Endothelial cell of umbilical vein (primary cell): ENCODE measurements at regions not wholly inside any gene's neighbourhood (a gene's known extent, or its start where the extent isn't known, plus 50 kb on each side); places are given as distances from the start of the nearest gene placed in this dataset.

Experiments
- BruUV-seq: library from RNA; stranded (reverse); fragments of 400-500 nt; replicated peaks from 2 replicates; lab custom pipeline; 2021; lab: Mats Ljungman, UMichigan
- CTCF ChIA-PET: fragments of 300-600, 350-600 bp; sonication (Branson Sonifier 250); formaldehyde crosslinking; loops from one replicate; lab custom pipeline; 2021; ENCODE audit warnings: antibody characterized with exemption, inconsistent platforms; lab: Charles Lee
- POLR2A ChIA-PET: fragments of 300-600, 350-600 bp; sonication (Branson Sonifier 250); formaldehyde crosslinking; loops from one replicate; lab custom pipeline; 2021; ENCODE audit warnings: antibody characterized with exemption, inconsistent platforms; lab: Charles Lee
- DNase-seq: peaks from one replicate; pipeline ENCODE4 v3.0.0-alpha.2; 2011; ENCODE audit warnings: low read depth, low spot score
- FAIRE-seq: peaks from 2 replicates; lab custom pipeline; 2011; peaks lifted over from hg19 to GRCh38; lab: Jason Lieb, UNC
- H2AFZ ChIP-seq: 2 replicates; pipeline ENCODE4 v1.6.0; 2012; ENCODE audit warnings: low read depth, low read length, control low read depth, inconsistent platforms
- H3K27ac ChIP-seq: 2 replicates; pipeline ENCODE4 v1.5.1; 2011; ENCODE audit warnings: low read depth, mild to moderate bottlenecking, control low read depth, low read length, moderate library complexity; ENCODE audit not compliant: insufficient read depth
- H3K27me3 ChIP-seq, 2 experiments: 2 replicates each; pipeline versions ENCODE4 v1.6.0 to v1.6.1; 2011; ENCODE audit warnings: low read length in 2 of 2, mixed read lengths in 1 of 2; ENCODE audit not compliant: control insufficient read depth in 2 of 2, insufficient read depth in 2 of 2
- H3K36me3 ChIP-seq, 2 experiments: 2 replicates in 1 of 2; 3 replicates in 1 of 2; pipeline ENCODE4 v1.5.1; 2011; ENCODE audit warnings: low read length in 2 of 2, mild to moderate bottlenecking in 1 of 2, moderate library complexity in 1 of 2; ENCODE audit not compliant: control insufficient read depth in 2 of 2, insufficient read depth in 2 of 2; ENCODE audit errors: extremely low read depth in 1 of 2
- H3K4me1 ChIP-seq: 3 replicates; pipeline ENCODE4 v1.5.1; 2011; ENCODE audit warnings: mild to moderate bottlenecking, low read length; ENCODE audit not compliant: control insufficient read depth, insufficient read depth; ENCODE audit errors: extremely low read depth
- H3K4me2 ChIP-seq: 2 replicates; pipeline ENCODE4 v1.6.1; 2011; ENCODE audit warnings: low read length, control low read depth, mixed read lengths; ENCODE audit not compliant: insufficient read depth
- H3K4me3 ChIP-seq, 3 experiments: fragments of 200-600 bp in 1 of 3; sonication (generic), shearing (Covaris generic) in 1 of 3; replicated peaks in 1 of 3; 2 replicates each; pipeline ENCODE4 v1.5.1; 2011 to 2016; ENCODE audit warnings: control low read depth in 3 of 3, low read length in 3 of 3, mild to moderate bottlenecking in 2 of 3, inconsistent platforms in 1 of 3, low read depth in 1 of 3, moderate library complexity in 1 of 3; ENCODE audit not compliant: insufficient read depth in 1 of 3
- H3K79me2 ChIP-seq: 2 replicates; pipeline ENCODE4 v1.6.0; 2012; ENCODE audit warnings: low read length, inconsistent platforms; ENCODE audit not compliant: control insufficient read depth, insufficient read depth
- H3K9ac ChIP-seq: replicated peaks from 2 replicates; pipeline ENCODE3; 2011; ENCODE audit warnings: low read length, control low read depth; ENCODE audit not compliant: insufficient read depth; ENCODE audit errors: extremely low read depth
- H3K9me1 ChIP-seq: replicated peaks from 3 replicates; pipeline ENCODE4 v1.6.0; 2011; ENCODE audit warnings: mild to moderate bottlenecking, low read length; ENCODE audit not compliant: control insufficient read depth, insufficient read depth; ENCODE audit errors: extremely low read depth
- H3K9me3 ChIP-seq: replicated peaks from 2 replicates; pipeline ENCODE4 v1.5.1; 2012; ENCODE audit warnings: low read length, inconsistent platforms; ENCODE audit not compliant: control insufficient read depth, insufficient read depth
- H4K20me1 ChIP-seq: replicated peaks from 2 replicates; pipeline ENCODE3; 2011; ENCODE audit warnings: mild to moderate bottlenecking, low read length; ENCODE audit not compliant: control insufficient read depth, insufficient read depth; ENCODE audit errors: extremely low read depth
- EZH2 ChIP-seq: IDR thresholded peaks from 2 replicates; pipeline ENCODE4 v1.6.1; 2012; ENCODE audit warnings: borderline replicate concordance, low read depth, mild to moderate bottlenecking, moderate library complexity, low read length, inconsistent platforms; ENCODE audit not compliant: severe bottlenecking
- FOS ChIP-seq: IDR thresholded peaks from 2 replicates; pipeline ENCODE4 v1.6.1; 2011; ENCODE audit warnings: mild to moderate bottlenecking, low read length, moderate library complexity, borderline replicate concordance; ENCODE audit not compliant: insufficient read depth
- GATA2 ChIP-seq: IDR thresholded peaks from 2 replicates; pipeline ENCODE4 v1.7.0; 2011; ENCODE audit warnings: low read depth, mild to moderate bottlenecking, moderate library complexity, mixed read lengths, low read length; ENCODE audit not compliant: insufficient read length, insufficient read depth
- JUN ChIP-seq: IDR thresholded peaks from 2 replicates; pipeline ENCODE4 v1.6.1; 2011; ENCODE audit warnings: borderline replicate concordance, low read depth; ENCODE audit not compliant: insufficient read length, insufficient read depth
- MAX ChIP-seq: IDR thresholded peaks from 2 replicates; pipeline ENCODE4 v1.6.1; 2011; ENCODE audit not compliant: insufficient read depth, insufficient read length
- MYC ChIP-seq: IDR thresholded peaks from one replicate; pipeline ENCODE4 v1.6.1; 2011; ENCODE audit warnings: mild to moderate bottlenecking, low read depth, low read length
- POLR2A ChIP-seq: IDR thresholded peaks from 2 replicates; pipeline ENCODE4 v1.6.1; 2012; ENCODE audit warnings: low read depth, mild to moderate bottlenecking, control low read depth, low read length
- POLR2AphosphoS5 ChIP-seq: IDR thresholded peaks from 2 replicates; pipeline ENCODE4 v1.6.1; 2012; ENCODE audit warnings: low read depth, mild to moderate bottlenecking, control low read depth, low read length, moderate library complexity; ENCODE audit not compliant: insufficient read depth
- dilution Hi-C: fragments of 300-500 bp; cut with MboI; formaldehyde crosslinking; loops from one replicate; pipeline ENCODE4 v1.15.0; 2019; ENCODE audit warnings: low sequenced_read_pairs; ENCODE audit not compliant: extremely low pct_ligation_motif_present
- intact Hi-C: fragments of 100-400 bp; cut with micrococcal nuclease; formaldehyde crosslinking; loops from one replicate; pipeline ENCODE4 v1.10.0; 2022
- TF ChIP-seq, protein P1 (sequence below), 2 donors: IDR thresholded peaks; 1 replicate in 1 of 2; 2 replicates in 1 of 2; pipeline ENCODE4 v1.5.1; 2011; ENCODE audit warnings: low read length in 2 of 2, mild to moderate bottlenecking in 2 of 2, moderate library complexity in 2 of 2, control low read depth in 1 of 2, inconsistent platforms in 1 of 2, low read depth in 1 of 2; ENCODE audit not compliant: insufficient read depth in 1 of 2; ENCODE audit errors: extremely low read depth in 1 of 2

DNA sequence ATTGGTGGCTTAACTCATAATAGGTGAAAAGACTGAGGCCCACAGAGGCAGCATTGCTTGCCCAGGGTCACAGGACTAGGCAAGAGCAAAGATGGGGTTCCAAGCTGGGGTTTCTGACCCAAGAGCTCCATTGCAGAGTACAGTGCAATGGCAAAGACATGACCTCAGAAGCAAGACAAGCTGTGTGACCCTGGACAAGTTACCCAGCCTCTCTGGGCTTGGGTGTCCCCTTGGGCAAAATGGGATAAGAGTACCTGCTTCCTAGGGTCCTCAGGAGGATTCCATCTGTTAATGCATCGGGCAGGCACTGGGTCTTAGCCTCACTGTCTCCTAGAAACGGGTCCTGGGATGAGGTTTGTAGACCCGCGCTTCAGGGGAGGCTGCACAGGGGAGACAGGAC lies 111.6 kb upstream of the NCOR2 start:
- Histone ChIP-seq H3K4me3 (no peak overlapping the region), H3K9me1 (no peaks in the 10 kb centered on the region), H3K27me3 (no peaks in the 10 kb centered on the region), H3K4me1 (peaks cover 25% of the 10 kb centered on the region), H3K9ac (no peak overlapping the region), H3K36me3 (no peaks in the 10 kb centered on the region), H2AFZ (no peak overlapping the region), H3K9me3 (no peaks in the 10 kb centered on the region), H3K4me2 (no peak overlapping the region), H4K20me1 (no peaks in the 10 kb centered on the region), H3K27ac (no peak overlapping the region), H3K79me2 (no peaks in the 10 kb centered on the region)
- FAIRE-seq: no peak
- dilution Hi-C loops: loop anchor here (25.0 kb wide), 1 partner anchor 117 kb away; the partner anchor contains the start of gene NCOR2
- no peak for TF ChIP-seq JUN
- no peak for TF ChIP-seq GATA2
- no peak for TF ChIP-seq POLR2A
- TF ChIP-seq, protein P1, sequence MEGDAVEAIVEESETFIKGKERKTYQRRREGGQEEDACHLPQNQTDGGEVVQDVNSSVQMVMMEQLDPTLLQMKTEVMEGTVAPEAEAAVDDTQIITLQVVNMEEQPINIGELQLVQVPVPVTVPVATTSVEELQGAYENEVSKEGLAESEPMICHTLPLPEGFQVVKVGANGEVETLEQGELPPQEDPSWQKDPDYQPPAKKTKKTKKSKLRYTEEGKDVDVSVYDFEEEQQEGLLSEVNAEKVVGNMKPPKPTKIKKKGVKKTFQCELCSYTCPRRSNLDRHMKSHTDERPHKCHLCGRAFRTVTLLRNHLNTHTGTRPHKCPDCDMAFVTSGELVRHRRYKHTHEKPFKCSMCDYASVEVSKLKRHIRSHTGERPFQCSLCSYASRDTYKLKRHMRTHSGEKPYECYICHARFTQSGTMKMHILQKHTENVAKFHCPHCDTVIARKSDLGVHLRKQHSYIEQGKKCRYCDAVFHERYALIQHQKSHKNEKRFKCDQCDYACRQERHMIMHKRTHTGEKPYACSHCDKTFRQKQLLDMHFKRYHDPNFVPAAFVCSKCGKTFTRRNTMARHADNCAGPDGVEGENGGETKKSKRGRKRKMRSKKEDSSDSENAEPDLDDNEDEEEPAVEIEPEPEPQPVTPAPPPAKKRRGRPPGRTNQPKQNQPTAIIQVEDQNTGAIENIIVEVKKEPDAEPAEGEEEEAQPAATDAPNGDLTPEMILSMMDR (IDR thresholded peaks at IDR 0.05; ENCODE audit: extremely low read depth in 1 of 2, insufficient read depth in 1 of 2, low read depth in 1 of 2, low read length in 2 of 2): no peak
- TF ChIP-seq FOS: no peak
- no peak for TF ChIP-seq MAX
- TF ChIP-seq MYC: no peak
- no peak for TF ChIP-seq EZH2
- TF ChIP-seq POLR2AphosphoS5: no peak
- ChIA-PET CTCF (interaction anchor here (0.9 to 1.6 kb wide), 2 partner anchors 15 to 41 kb away, joined by 3 to 4 read pairs; no protein-coding TSS in a partner anchor), POLR2A (no interaction called here)
- DNase-seq: no peak
- no TSS peak for BruUV-seq
- intact Hi-C loops: no loop called here
